ENCODE measurements at regions not wholly inside any gene's neighbourhood (a gene's known extent, or its start where the extent isn't known, plus 50 kb on each side); places are given as distances from the start of the nearest gene placed in this dataset.

DNA sequence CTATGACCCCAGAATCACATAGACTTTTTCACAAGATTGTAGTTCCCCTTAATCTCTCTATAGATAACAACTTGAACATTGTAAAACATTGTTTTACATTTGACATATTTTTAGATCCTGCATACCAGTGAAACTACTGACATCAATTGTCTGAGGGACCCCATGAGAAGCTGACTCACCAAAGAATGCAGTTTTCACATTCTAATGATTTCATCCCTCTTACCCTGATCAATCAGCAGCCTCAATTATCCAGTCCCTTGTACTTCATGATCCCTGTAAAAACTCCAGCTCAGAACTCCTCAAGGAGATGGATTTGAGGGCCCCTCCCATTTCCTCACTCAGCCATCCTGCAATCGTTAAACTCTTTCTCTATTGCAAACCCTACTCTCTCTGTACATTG is 411.0 kb upstream of the NDST3 start:
- Histone ChIP-seq H3K9me2 (ENCODE audit: insufficient read depth, low read length) (no peaks in the 10 kb centered on the region), H4K20me1 (ENCODE audit: insufficient read depth, low read length) (no peaks in the 10 kb centered on the region), H3K4me3 (ENCODE audit: low read depth, low read length, poor library complexity, severe bottlenecking) (no peak overlapping the region), H3K4me2 (ENCODE audit: low read length) (no peak overlapping the region), H3K36me3 (ENCODE audit: insufficient read depth, low read length) (no peaks in the 10 kb centered on the region), H3K9me3 (ENCODE audit: low read length) (no peaks in the 10 kb centered on the region), H2AFZ (ENCODE audit: low read length) (no peak overlapping the region), H3K4me1 (ENCODE audit: insufficient read depth, low read length, poor library complexity, severe bottlenecking) (no peaks in the 10 kb centered on the region), H3K79me2 (ENCODE audit: insufficient read depth, low read depth, low read length) (no peaks in the 10 kb centered on the region), H3K27ac (ENCODE audit: low read depth, low read length, poor library complexity, severe bottlenecking) (no peak overlapping the region)
- BruUV-seq (replicated peaks), result no TSS peak
- intact Hi-C loops (cut with micrococcal nuclease; ENCODE audit: unreplicated experiment), result no loop called here
- ChIA-PET POLR2A (interaction anchor here (0.6 kb wide), 1 partner anchor 25 kb away, joined by 5 read pairs; no protein-coding TSS in a partner anchor), CTCF (ENCODE audit: unreplicated experiment) (no interaction called here)
- no peak for DNase-seq (ENCODE audit: low spot score)
- TF ChIP-seq EZH2phosphoT487 (IDR thresholded peaks at IDR 0.05; ENCODE audit: borderline replicate concordance, low read depth, low read length), result no peak
- TF ChIP-seq, protein P1, sequence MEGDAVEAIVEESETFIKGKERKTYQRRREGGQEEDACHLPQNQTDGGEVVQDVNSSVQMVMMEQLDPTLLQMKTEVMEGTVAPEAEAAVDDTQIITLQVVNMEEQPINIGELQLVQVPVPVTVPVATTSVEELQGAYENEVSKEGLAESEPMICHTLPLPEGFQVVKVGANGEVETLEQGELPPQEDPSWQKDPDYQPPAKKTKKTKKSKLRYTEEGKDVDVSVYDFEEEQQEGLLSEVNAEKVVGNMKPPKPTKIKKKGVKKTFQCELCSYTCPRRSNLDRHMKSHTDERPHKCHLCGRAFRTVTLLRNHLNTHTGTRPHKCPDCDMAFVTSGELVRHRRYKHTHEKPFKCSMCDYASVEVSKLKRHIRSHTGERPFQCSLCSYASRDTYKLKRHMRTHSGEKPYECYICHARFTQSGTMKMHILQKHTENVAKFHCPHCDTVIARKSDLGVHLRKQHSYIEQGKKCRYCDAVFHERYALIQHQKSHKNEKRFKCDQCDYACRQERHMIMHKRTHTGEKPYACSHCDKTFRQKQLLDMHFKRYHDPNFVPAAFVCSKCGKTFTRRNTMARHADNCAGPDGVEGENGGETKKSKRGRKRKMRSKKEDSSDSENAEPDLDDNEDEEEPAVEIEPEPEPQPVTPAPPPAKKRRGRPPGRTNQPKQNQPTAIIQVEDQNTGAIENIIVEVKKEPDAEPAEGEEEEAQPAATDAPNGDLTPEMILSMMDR (conservative IDR thresholded peaks at IDR 0.05; ENCODE audit: low read length), result no peak

DNA sequence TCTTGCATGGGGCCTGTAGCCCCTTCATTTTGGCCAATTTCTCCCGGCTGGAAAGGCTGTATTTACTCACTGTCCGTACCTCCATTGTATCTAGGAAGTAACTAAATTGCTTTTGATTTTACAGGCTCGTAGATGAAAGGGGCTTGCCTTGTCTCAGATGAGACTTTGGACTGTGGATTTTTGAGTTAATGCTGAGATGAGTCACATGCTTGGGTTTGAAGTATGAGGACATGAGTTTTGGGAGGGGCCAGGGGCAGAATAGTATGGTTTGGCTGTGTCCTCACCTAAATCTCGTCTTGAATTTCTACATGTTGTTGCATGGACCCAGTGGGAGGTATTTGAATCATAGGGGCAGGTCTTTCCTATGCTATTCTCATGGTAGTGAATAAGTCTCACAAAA is 407.6 kb upstream of the NDST3 start:
- no peaks in the 10 kb centered on the region for H4K20me1 ChIP-seq (ENCODE audit: insufficient read depth, low read length)
- H3K36me3 ChIP-seq (ENCODE audit: insufficient read depth, low read length), result no peaks in the 10 kb centered on the region
- no peak overlapping the region for H3K27ac ChIP-seq (ENCODE audit: low read depth, low read length, poor library complexity, severe bottlenecking)
- H3K4me2 ChIP-seq (ENCODE audit: low read length), result no peak overlapping the region
- H3K9me2 ChIP-seq (ENCODE audit: insufficient read depth, low read length), result no peaks in the 10 kb centered on the region
- no peak overlapping the region for H2AFZ ChIP-seq (ENCODE audit: low read length)
- H3K9me3 ChIP-seq (ENCODE audit: low read length), result no peaks in the 10 kb centered on the region
- ChIA-PET POLR2A (no interaction called here), CTCF (ENCODE audit: unreplicated experiment) (no interaction called here)
- H3K4me1 ChIP-seq (ENCODE audit: insufficient read depth, low read length, poor library complexity, severe bottlenecking), result no peaks in the 10 kb centered on the region
- BruUV-seq (replicated peaks), result no TSS peak
- intact Hi-C loops (cut with micrococcal nuclease; ENCODE audit: unreplicated experiment), result no loop called here
- no peaks in the 10 kb centered on the region for H3K79me2 ChIP-seq (ENCODE audit: insufficient read depth, low read depth, low read length)
- DNase-seq (ENCODE audit: low spot score), result no peak
- H3K4me3 ChIP-seq (ENCODE audit: low read depth, low read length, poor library complexity, severe bottlenecking), result no peak overlapping the region
- TF ChIP-seq, protein P1 (conservative IDR thresholded peaks at IDR 0.05; ENCODE audit: low read length), result no peak
- TF ChIP-seq EZH2phosphoT487 (IDR thresholded peaks at IDR 0.05; ENCODE audit: borderline replicate concordance, low read depth, low read length), result no peak

DNA sequence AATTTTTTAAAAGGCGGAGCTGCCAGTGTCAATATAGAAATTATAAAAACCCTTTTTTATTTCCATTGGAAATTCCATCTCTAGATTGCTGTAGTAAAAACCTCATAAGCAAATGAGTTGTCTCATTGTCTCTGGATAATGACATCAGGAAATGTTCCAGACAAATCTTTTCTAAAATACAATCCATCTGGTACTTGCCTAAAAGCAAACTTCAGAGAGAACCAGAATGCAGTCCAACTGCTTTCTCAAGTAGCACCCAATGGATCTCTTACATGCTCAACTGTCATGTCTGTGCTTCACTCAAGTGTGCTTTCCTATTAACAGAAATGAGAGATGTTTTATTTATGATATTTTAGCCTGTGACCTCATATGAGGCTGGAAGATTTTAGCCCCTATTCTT is 399.6 kb upstream of the NDST3 start:
- DNase-seq (ENCODE audit: low spot score), result no peak
- no TSS peak for BruUV-seq (replicated peaks)
- ChIA-PET CTCF (ENCODE audit: unreplicated experiment) (no interaction called here), POLR2A (no interaction called here)
- H2AFZ ChIP-seq (ENCODE audit: low read length), result no peak overlapping the region
- no peaks in the 10 kb centered on the region for H3K9me3 ChIP-seq (ENCODE audit: low read length)
- no peak overlapping the region for H3K27ac ChIP-seq (ENCODE audit: low read depth, low read length, poor library complexity, severe bottlenecking)
- H3K4me1 ChIP-seq (ENCODE audit: insufficient read depth, low read length, poor library complexity, severe bottlenecking), result no peaks in the 10 kb centered on the region
- no peaks in the 10 kb centered on the region for H3K36me3 ChIP-seq (ENCODE audit: insufficient read depth, low read length)
- intact Hi-C loops (cut with micrococcal nuclease; ENCODE audit: unreplicated experiment), result no loop called here
- no peaks in the 10 kb centered on the region for H4K20me1 ChIP-seq (ENCODE audit: insufficient read depth, low read length)
- no peak overlapping the region for H3K4me2 ChIP-seq (ENCODE audit: low read length)
- H3K9me2 ChIP-seq (ENCODE audit: insufficient read depth, low read length), result no peaks in the 10 kb centered on the region
- no peaks in the 10 kb centered on the region for H3K79me2 ChIP-seq (ENCODE audit: insufficient read depth, low read depth, low read length)
- no peak for TF ChIP-seq EZH2phosphoT487 (IDR thresholded peaks at IDR 0.05; ENCODE audit: borderline replicate concordance, low read depth, low read length)
- TF ChIP-seq, protein P1 (conservative IDR thresholded peaks at IDR 0.05; ENCODE audit: low read length), result no peak
- H3K4me3 ChIP-seq (ENCODE audit: low read depth, low read length, poor library complexity, severe bottlenecking), result no peak overlapping the region
